Hepatocyte (in vitro differentiated cells): ENCODE measurements at regions not wholly inside any gene's neighbourhood (a gene's known extent, or its start where the extent isn't known, plus 50 kb on each side); places are given as distances from the start of the nearest gene placed in this dataset.
A peak's percentile ranks its signal among the peaks of the same experiment; 100 is the strongest.

Experiments used
- DNase-seq: peaks from one replicate; pipeline ENCODE4 v3.0.0-alpha.2; 2016; ENCODE audit warnings: low spot score
- H2AFZ ChIP-seq: fragments of 200-600 bp; sonication (generic); 2 replicates; pipeline ENCODE4 v1.6.0; 2016; ENCODE audit warnings: antibody characterized with exemption, mild to moderate bottlenecking
- H3K27ac ChIP-seq: fragments of 200-600 bp; sonication (generic); 2 replicates; pipeline ENCODE4 v1.5.1; 2016; ENCODE audit warnings: mild to moderate bottlenecking
- H3K27me3 ChIP-seq: fragments of 200-600 bp; sonication (generic); 2 replicates; pipeline ENCODE4 v1.6.1; 2016
- H3K36me3 ChIP-seq: fragments of 200-600 bp; sonication (generic); replicated peaks from 2 replicates; pipeline ENCODE4 v1.5.1; 2016; ENCODE audit warnings: low read depth; ENCODE audit not compliant: insufficient read depth
- H3K4me1 ChIP-seq: fragments of 200-600 bp; sonication (generic); 2 replicates; pipeline ENCODE4 v1.5.1; 2016; ENCODE audit warnings: mild to moderate bottlenecking, moderate library complexity; ENCODE audit not compliant: insufficient read depth
- H3K4me2 ChIP-seq: fragments of 200-600 bp; sonication (generic); 2 replicates; pipeline ENCODE4 v1.6.0; 2016
- H3K4me3 ChIP-seq: fragments of 200-600 bp; sonication (generic); 2 replicates; pipeline ENCODE4 v1.5.1; 2016; ENCODE audit warnings: mild to moderate bottlenecking
- H3K79me2 ChIP-seq: fragments of 200-600 bp; sonication (generic); 2 replicates; pipeline ENCODE4 v1.6.0; 2017; ENCODE audit warnings: mild to moderate bottlenecking
- H3K9me2 ChIP-seq: fragments of 200-600 bp; sonication (generic); replicated peaks from 2 replicates; pipeline ENCODE4 v1.6.0; 2017; ENCODE audit warnings: mild to moderate bottlenecking; ENCODE audit not compliant: insufficient read depth
- H3K9me3 ChIP-seq: fragments of 200-600 bp; sonication (generic); 2 replicates; pipeline ENCODE4 v1.5.1; 2016; ENCODE audit warnings: low read depth, mild to moderate bottlenecking
- H4K20me1 ChIP-seq: fragments of 200-600 bp; sonication (generic); 2 replicates; pipeline ENCODE4 v1.6.0; 2016; ENCODE audit warnings: mild to moderate bottlenecking; ENCODE audit not compliant: insufficient read depth, poor library complexity, severe bottlenecking
- EZH2 ChIP-seq: fragments of 200-600 bp; sonication (generic); IDR thresholded peaks from 2 replicates; pipeline ENCODE4 v1.6.1; 2016; ENCODE audit warnings: antibody characterized with exemption, mild to moderate bottlenecking, borderline replicate concordance
- EZH2phosphoT487 ChIP-seq: fragments of 200-600 bp; sonication (generic); IDR thresholded peaks from one replicate; pipeline ENCODE4 v1.6.1; 2018; ENCODE audit warnings: antibody characterized with exemption, mild to moderate bottlenecking, low read depth, moderate library complexity; ENCODE audit not compliant: unreplicated experiment, severe bottlenecking
- WGBS: methylation state at CpG from one replicate; pipeline ENCODE4 v1.1.6; 2016; ENCODE audit warnings: low lambda C conversion rate; ENCODE audit errors: missing lambda C conversion rate; 5-methylcytosine and 5-hydroxymethylcytosine counted together
- TF ChIP-seq, protein P1 (sequence below): fragments of 200-600 bp; sonication (generic); IDR thresholded peaks from 2 replicates; pipeline ENCODE4 v1.5.1; 2016; ENCODE audit warnings: antibody characterized with exemption, mild to moderate bottlenecking; ENCODE audit not compliant: poor library complexity

GRCh38 chr16:5598793-5599192 lies 501.2 kb upstream of the EEF2KMT start:
- Histone ChIP-seq H3K4me2 (no peak overlapping the region), H3K4me1 (no peaks in the 10 kb centered on the region), H3K27me3 (no peaks in the 10 kb centered on the region), H3K27ac (no peak overlapping the region), H3K36me3 (no peaks in the 10 kb centered on the region), H2AFZ (no peak overlapping the region), H3K79me2 (no peaks in the 10 kb centered on the region), H3K9me2 (no peaks in the 10 kb centered on the region), H3K9me3 (no peaks in the 10 kb centered on the region), H3K4me3 (no peak overlapping the region), H4K20me1 (no peaks in the 10 kb centered on the region)
- peak; percentile 8 for DNase-seq
- 79% methylated on average over 7 of the region's 7 CpGs for WGBS
- TF ChIP-seq, protein P1, sequence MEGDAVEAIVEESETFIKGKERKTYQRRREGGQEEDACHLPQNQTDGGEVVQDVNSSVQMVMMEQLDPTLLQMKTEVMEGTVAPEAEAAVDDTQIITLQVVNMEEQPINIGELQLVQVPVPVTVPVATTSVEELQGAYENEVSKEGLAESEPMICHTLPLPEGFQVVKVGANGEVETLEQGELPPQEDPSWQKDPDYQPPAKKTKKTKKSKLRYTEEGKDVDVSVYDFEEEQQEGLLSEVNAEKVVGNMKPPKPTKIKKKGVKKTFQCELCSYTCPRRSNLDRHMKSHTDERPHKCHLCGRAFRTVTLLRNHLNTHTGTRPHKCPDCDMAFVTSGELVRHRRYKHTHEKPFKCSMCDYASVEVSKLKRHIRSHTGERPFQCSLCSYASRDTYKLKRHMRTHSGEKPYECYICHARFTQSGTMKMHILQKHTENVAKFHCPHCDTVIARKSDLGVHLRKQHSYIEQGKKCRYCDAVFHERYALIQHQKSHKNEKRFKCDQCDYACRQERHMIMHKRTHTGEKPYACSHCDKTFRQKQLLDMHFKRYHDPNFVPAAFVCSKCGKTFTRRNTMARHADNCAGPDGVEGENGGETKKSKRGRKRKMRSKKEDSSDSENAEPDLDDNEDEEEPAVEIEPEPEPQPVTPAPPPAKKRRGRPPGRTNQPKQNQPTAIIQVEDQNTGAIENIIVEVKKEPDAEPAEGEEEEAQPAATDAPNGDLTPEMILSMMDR: no peak
- TF ChIP-seq EZH2: no peak
- TF ChIP-seq EZH2phosphoT487: no peak

GRCh38 chr16:5595849-5596248 lies 498.3 kb upstream of the EEF2KMT start:
- TF ChIP-seq EZH2 (no peak), EZH2phosphoT487 (no peak)
- TF ChIP-seq, protein P1: no peak
- no peak for DNase-seq
- Histone ChIP-seq H3K36me3 (no peaks in the 10 kb centered on the region), H3K9me2 (no peaks in the 10 kb centered on the region), H3K79me2 (no peaks in the 10 kb centered on the region), H3K9me3 (no peaks in the 10 kb centered on the region), H4K20me1 (no peaks in the 10 kb centered on the region), H3K4me3 (no peak overlapping the region), H3K4me2 (no peak overlapping the region), H3K4me1 (no peaks in the 10 kb centered on the region), H3K27me3 (no peaks in the 10 kb centered on the region), H2AFZ (no peak overlapping the region), H3K27ac (no peak overlapping the region)
- WGBS: 92% methylated on average over 3 of the region's 3 CpGs

GRCh38 chr16:5590416-5590815 lies 492.8 kb upstream of the EEF2KMT start:
- H3K79me2 ChIP-seq: no peaks in the 10 kb centered on the region
- H3K9me2 ChIP-seq: no peaks in the 10 kb centered on the region
- H3K4me1 ChIP-seq: no peaks in the 10 kb centered on the region
- H3K9me3 ChIP-seq: no peaks in the 10 kb centered on the region
- H3K4me3 ChIP-seq: no peak overlapping the region
- no peak overlapping the region for H2AFZ ChIP-seq
- no peak overlapping the region for H3K27ac ChIP-seq
- H3K36me3 ChIP-seq: no peaks in the 10 kb centered on the region
- no peak for DNase-seq
- TF ChIP-seq EZH2 (no peak), EZH2phosphoT487 (no peak)
- TF ChIP-seq, protein P1: no peak
- 88% methylated on average over 8 of the region's 8 CpGs for WGBS
- H3K4me2 ChIP-seq: no peak overlapping the region
- no peaks in the 10 kb centered on the region for H3K27me3 ChIP-seq
- H4K20me1 ChIP-seq: no peaks in the 10 kb centered on the region
